GM12878 (cell line): ENCODE measurements at regions not wholly inside any gene's neighbourhood (a gene's known extent, or its start where the extent isn't known, plus 50 kb on each side); places are given as distances from the start of the nearest gene placed in this dataset.

Experiments used
- ATF2 ChIP-seq: IDR thresholded peaks from 2 replicates; pipeline ENCODE4 v1.6.1; 2012; ENCODE audit warnings: low read length, inconsistent platforms
- BCLAF1 ChIP-seq: fragments of 450-650 bp; IDR thresholded peaks from 2 replicates; pipeline ENCODE4 v1.6.1; 2017; ENCODE audit warnings: antibody characterized with exemption, mild to moderate bottlenecking, moderate library complexity
- CTCF ChIP-seq, 3 experiments: IDR thresholded peaks in 2 of 3; conservative IDR thresholded peaks in 1 of 3; 2 replicates each; pipeline ENCODE4 v1.5.1; 2011; ENCODE audit warnings: low read depth in 3 of 3, low read length in 3 of 3, mild to moderate bottlenecking in 3 of 3, control low read depth in 2 of 3, moderate library complexity in 2 of 3, inconsistent platforms in 1 of 3, mixed read lengths in 1 of 3; ENCODE audit not compliant: control insufficient read depth in 2 of 3, insufficient read depth in 1 of 3; ENCODE audit errors: extremely low read depth in 1 of 3
- FOXM1 ChIP-seq: IDR thresholded peaks from 2 replicates; pipeline ENCODE4 v1.6.1; 2012; ENCODE audit warnings: low read depth, mild to moderate bottlenecking, inconsistent platforms, low read length, moderate library complexity
- NFYA ChIP-seq: IDR thresholded peaks from 2 replicates; pipeline ENCODE4 v1.6.1; 2011; ENCODE audit warnings: low read depth, mild to moderate bottlenecking, low read length, improper control_type of control experiment, borderline replicate concordance
- POLR2A ChIP-seq: IDR thresholded peaks from 2 replicates; pipeline ENCODE4 v1.6.1; 2011; ENCODE audit warnings: low read depth, mild to moderate bottlenecking, low read length
- STAT1 ChIP-seq: fragments of 450-650 bp; conservative IDR thresholded peaks from 2 replicates; pipeline ENCODE4 v1.6.1; 2014; ENCODE audit warnings: antibody characterized with exemption, mild to moderate bottlenecking
- TCF12 ChIP-seq: IDR thresholded peaks from 2 replicates; pipeline ENCODE4 v1.6.1; 2011; ENCODE audit warnings: low read depth, mild to moderate bottlenecking, low read length

GRCh38 chr12:113571713-113572112 lies 100.0 kb upstream of the LHX5 start:
- TF ChIP-seq STAT1 (no peak), POLR2A (no peak), CTCF (IDR thresholded peaks at IDR 0.05 in 2 of 3, conservative IDR thresholded peaks at IDR 0.05 in 1 of 3; ENCODE audit: control insufficient read depth in 2 of 3, extremely low read depth in 1 of 3, insufficient read depth in 1 of 3, low read depth in 3 of 3, low read length in 3 of 3) (no peak), FOXM1 (no peak), ATF2 (no peak), BCLAF1 (no peak), NFYA (no peak), TCF12 (no peak)
